ENCODE measurements at regions not wholly inside any gene's neighbourhood (a gene's known extent, or its start where the extent isn't known, plus 50 kb on each side); places are given as distances from the start of the nearest gene placed in this dataset.

GRCh38 chr4:164550989-164551712 is 202.8 kb upstream of the SMIM31 start:
- in situ Hi-C loops (cut with MboI; ENCODE audit: low pct_unique_long_range_greater_than_20kb, low sequenced_read_pairs, unreplicated experiment), result no loop called here
- no peak for DNase-seq (ENCODE audit: low spot score)
- TF ChIP-seq, protein P1, sequence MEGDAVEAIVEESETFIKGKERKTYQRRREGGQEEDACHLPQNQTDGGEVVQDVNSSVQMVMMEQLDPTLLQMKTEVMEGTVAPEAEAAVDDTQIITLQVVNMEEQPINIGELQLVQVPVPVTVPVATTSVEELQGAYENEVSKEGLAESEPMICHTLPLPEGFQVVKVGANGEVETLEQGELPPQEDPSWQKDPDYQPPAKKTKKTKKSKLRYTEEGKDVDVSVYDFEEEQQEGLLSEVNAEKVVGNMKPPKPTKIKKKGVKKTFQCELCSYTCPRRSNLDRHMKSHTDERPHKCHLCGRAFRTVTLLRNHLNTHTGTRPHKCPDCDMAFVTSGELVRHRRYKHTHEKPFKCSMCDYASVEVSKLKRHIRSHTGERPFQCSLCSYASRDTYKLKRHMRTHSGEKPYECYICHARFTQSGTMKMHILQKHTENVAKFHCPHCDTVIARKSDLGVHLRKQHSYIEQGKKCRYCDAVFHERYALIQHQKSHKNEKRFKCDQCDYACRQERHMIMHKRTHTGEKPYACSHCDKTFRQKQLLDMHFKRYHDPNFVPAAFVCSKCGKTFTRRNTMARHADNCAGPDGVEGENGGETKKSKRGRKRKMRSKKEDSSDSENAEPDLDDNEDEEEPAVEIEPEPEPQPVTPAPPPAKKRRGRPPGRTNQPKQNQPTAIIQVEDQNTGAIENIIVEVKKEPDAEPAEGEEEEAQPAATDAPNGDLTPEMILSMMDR (IDR thresholded peaks at IDR 0.05; ENCODE audit: extremely low read depth, insufficient read depth, missing control alignments), result no peak

- in situ Hi-C loops (cut with MboI; ENCODE audit: low pct_unique_long_range_greater_than_20kb, low sequenced_read_pairs, unreplicated experiment), result no loop called here
- DNase-seq (ENCODE audit: low spot score), result no peak
- TF ChIP-seq, protein P1 (IDR thresholded peaks at IDR 0.05; ENCODE audit: extremely low read depth, insufficient read depth, missing control alignments), result no peak
Measured at GRCh38 chr4:164551713-164552040, 202.3 kb upstream of the SMIM31 start.

DNA sequence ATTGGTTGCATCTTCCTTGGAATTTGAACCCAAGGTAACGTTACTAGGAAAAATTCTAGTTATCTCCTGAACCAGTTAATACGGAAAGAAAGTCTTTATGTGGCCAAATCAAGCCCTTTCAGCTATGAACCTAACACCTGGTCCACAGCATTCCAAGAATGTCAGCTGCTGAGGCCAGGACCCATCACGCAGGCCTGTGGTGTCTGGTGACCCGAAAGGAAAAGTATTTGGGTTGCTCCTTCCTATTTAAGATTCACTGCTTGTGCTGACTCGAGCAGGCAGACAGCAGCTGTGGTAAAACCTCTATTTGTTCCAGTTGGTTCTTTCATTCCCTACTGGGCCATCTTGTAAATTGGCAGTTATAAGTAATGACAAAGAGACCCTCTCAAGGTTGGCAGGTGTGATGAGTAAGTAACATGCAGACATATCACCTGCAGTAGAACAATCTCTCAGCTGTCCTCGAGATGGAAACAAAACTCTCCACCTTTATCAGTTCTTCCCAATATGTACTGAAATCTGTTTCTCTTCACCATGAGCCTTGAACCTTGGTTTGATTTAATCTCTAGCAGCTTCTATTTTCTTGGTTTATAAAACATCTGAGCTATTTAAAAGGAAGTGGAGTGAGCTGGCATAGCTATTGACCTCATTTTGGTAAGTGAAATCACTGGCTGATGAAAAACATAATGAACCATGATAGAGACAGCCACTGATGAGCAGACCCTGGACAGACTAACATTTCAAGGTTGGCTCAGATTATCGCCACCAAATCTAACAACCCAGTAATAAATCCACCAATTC is 182.1 kb upstream of the SMIM31 start:
- no peak for DNase-seq (ENCODE audit: low spot score)
- TF ChIP-seq, protein P1 (IDR thresholded peaks at IDR 0.05; ENCODE audit: extremely low read depth, insufficient read depth, missing control alignments), result no peak
- in situ Hi-C loops (cut with MboI; ENCODE audit: low pct_unique_long_range_greater_than_20kb, low sequenced_read_pairs, unreplicated experiment), result no loop called here

GRCh38 chr4:164572877-164573279 is 181.1 kb upstream of the SMIM31 start:
- in situ Hi-C loops (cut with MboI; ENCODE audit: low pct_unique_long_range_greater_than_20kb, low sequenced_read_pairs, unreplicated experiment), result no loop called here
- TF ChIP-seq, protein P1 (IDR thresholded peaks at IDR 0.05; ENCODE audit: extremely low read depth, insufficient read depth, missing control alignments), result no peak
- no peak for DNase-seq (ENCODE audit: low spot score)

- DNase-seq (ENCODE audit: low spot score), result no peak
- in situ Hi-C loops (cut with MboI; ENCODE audit: low pct_unique_long_range_greater_than_20kb, low sequenced_read_pairs, unreplicated experiment), result no loop called here
- TF ChIP-seq, protein P1 (IDR thresholded peaks at IDR 0.05; ENCODE audit: extremely low read depth, insufficient read depth, missing control alignments), result no peak
Measured at GRCh38 chr4:164575861-164576260, 178.1 kb upstream of the SMIM31 start.

DNA sequence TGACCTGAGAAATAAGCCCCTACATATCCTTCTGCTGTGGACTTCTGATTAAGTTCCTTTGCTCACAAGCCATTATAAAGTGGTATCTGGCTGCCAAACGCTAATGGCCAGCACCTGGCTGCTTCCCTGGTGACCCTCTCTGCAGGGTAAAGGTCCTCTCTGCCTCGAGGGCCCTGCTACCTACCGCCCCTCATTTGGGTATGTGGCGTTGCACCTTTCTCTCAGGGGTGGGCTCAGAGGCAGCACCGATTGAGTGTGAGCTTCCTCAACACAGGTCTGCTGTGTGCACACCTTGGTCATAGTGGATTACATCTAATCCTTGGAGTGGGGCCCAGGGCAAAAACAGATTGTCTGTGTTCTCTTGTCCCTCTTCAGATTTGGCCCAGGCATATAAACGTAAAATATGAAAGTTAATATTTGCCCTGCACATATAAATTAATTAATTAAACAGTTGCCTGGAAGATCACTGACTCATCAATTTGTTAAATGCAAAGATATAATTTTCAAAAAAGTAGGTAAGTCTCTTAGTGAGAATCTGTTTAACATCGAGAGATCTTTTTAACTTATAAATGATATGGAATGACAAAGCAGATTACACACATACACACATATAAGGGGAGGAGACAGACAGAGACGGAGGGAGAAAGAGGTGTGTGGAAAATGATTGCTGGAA is 174.5 kb upstream of the SMIM31 start:
- DNase-seq (ENCODE audit: low spot score), result no peak
- TF ChIP-seq, protein P1 (IDR thresholded peaks at IDR 0.05; ENCODE audit: extremely low read depth, insufficient read depth, missing control alignments), result no peak
- in situ Hi-C loops (cut with MboI; ENCODE audit: low pct_unique_long_range_greater_than_20kb, low sequenced_read_pairs, unreplicated experiment), result no loop called here

Measured in GM13977 (cell line).